VCaP (cell line): ENCODE measurements at regions not wholly inside any gene's neighbourhood (a gene's known extent, or its start where the extent isn't known, plus 50 kb on each side); places are given as distances from the start of the nearest gene placed in this dataset.

ENCODE experiments used
- H3K27ac ChIP-seq: fragments of 450-650 bp; 2 replicates; pipeline ENCODE4 v1.5.1; 2017
- CTCF ChIP-seq: fragments of 450-650 bp; conservative IDR thresholded peaks from 2 replicates; pipeline ENCODE4 v1.5.1; 2017; ENCODE audit warnings: mild to moderate bottlenecking, moderate library complexity

GRCh38 chr2:134098321-134098720 lies 155.6 kb upstream of the MGAT5 start:
- TF ChIP-seq CTCF = no peak
- H3K27ac ChIP-seq = no peak overlapping the region

DNA sequence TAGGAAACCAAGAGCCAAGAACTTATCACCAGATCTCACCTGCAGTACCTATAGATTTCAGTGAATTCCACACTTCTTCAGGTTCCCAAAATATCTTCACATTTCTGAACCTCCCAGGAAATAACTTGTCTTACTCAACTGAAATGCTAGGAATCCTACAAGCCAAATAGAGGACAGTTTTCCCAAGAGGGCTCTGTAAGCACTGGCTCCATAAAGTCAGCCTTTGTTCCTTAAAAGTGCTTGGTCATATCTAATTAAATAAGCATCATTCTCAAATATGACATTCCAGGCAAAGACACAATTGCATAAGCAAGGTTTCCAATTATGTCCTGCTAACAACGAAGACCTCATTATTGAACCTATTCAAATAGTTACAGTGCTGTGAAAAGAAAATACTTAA lies 154.6 kb upstream of the MGAT5 start:
- H3K27ac ChIP-seq = no peak overlapping the region
- no peak for TF ChIP-seq CTCF

GRCh38 chr2:134103196-134103595 lies 150.7 kb upstream of the MGAT5 start:
- H3K27ac ChIP-seq = no peak overlapping the region
- TF ChIP-seq CTCF = no peak

DNA sequence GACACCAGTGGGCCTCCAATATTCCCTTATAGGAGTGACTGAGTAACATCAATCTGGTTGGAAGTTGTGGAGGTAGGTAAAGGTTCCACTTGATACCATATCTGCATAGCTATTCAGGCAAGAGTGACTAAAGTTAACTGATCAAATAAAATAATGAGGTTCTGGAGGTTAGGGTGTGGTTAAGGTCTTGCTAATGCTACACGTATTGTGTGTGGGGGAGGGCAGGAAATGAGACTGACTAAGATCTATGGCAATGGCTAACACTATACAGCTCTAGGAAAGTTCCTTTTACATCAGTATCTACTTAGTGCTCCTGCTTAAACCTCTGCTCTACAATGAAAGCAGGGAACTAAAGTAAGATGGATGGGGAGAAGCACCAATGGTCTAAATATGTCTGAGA lies 149.1 kb upstream of the MGAT5 start:
- no peak for TF ChIP-seq CTCF

DNA sequence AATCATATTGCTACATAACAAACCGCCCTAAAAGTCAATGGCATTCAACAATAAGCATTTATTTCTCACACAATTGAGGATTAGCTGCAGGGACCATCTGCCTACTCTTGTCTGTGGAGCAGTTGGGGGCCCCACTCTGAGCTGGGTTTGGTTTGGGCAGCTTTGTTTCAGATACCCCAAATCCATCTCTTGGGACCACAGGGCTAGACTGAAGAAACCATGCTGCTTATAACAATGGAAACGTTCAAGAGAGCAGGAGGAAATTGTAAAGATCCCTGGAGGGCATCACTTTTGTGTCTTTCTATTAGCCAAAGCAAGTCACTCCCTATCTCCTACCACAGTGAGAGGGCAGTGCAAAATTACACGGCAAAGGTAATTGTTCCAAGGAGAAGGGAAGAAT lies 146.5 kb upstream of the MGAT5 start:
- TF ChIP-seq CTCF = no peak
- H3K27ac ChIP-seq = no peak overlapping the region

More for the DNA sequence above, 149.1 kb upstream of the MGAT5 start:
- no peak overlapping the region for H3K27ac ChIP-seq

DNA sequence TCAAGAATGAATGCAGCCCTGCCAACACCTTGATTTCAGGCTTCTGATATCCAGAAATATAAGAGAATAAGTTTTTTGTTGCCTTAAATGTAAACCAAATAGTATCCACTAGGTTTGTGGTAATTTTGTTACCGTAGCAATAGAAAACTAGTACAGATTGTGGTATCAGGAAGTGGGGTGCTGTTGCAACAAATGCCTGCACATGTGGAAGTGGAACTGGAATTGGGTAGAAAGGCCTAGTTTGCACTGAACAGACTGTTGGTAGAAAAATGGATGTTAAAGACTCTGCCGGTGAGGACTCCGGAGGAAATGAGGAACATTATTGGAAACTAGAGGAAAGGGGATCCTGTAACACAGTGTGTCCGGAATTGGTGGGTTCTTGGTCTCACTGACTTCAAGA lies 145.8 kb upstream of the MGAT5 start:
- H3K27ac ChIP-seq = no peak overlapping the region
- TF ChIP-seq CTCF = no peak

- TF ChIP-seq CTCF = no peak
- no peak overlapping the region for H3K27ac ChIP-seq
These were observed 144.6 kb upstream of the MGAT5 start for GRCh38 chr2:134109246-134109645.

- H3K27ac ChIP-seq = no peak overlapping the region
- no peak for TF ChIP-seq CTCF
These were observed 144.1 kb upstream of the MGAT5 start for GRCh38 chr2:134109725-134110124.
